Adrenal gland (tissue), 9 donors: ENCODE measurements at regions not wholly inside any gene's neighbourhood (a gene's known extent, or its start where the extent isn't known, plus 50 kb on each side); places are given as distances from the start of the nearest gene placed in this dataset.

Experiments used
- DNase-seq, 7 donors: peaks; one replicate each; pipeline ENCODE4 v3.0.0-alpha.2; 2019 to 2020
- H3K27ac ChIP-seq, 5 donors: fragments of 200-600 bp; sonication (generic) in 4 of 5; 1 replicate in 3 of 5; 2 replicates in 2 of 5; pipeline versions ENCODE4 v1.5.1 to v1.8.0; 2016 to 2020; ENCODE audit warnings: mild to moderate bottlenecking in 1 of 5
- H3K27me3 ChIP-seq: fragments of 200-600 bp; 2 replicates; pipeline ENCODE4 v1.8.0; 2021
- H3K36me3 ChIP-seq, 2 donors: fragments of 200-600 bp; replicated peaks in 1 of 2; 1 replicate in 1 of 2; 2 replicates in 1 of 2; pipeline versions ENCODE4 v1.5.1 to v1.8.0; 2018 to 2022
- H3K4me1 ChIP-seq, 2 donors: fragments of 200-600 bp; replicated peaks in 1 of 2; 1 replicate in 1 of 2; 2 replicates in 1 of 2; pipeline versions ENCODE4 v1.5.1 to v1.8.0; 2018 to 2021
- H3K4me3 ChIP-seq, 4 donors: fragments of 200-600 bp; sonication (generic) in 3 of 4; one replicate each; pipeline ENCODE4 v1.5.1; 2016 to 2018
- H3K9me3 ChIP-seq, 3 donors: fragments of 200-600 bp; sonication (generic) in 1 of 3; replicated peaks in 1 of 3; 1 replicate in 2 of 3; 2 replicates in 1 of 3; pipeline versions ENCODE4 v1.5.1 to v1.8.0; 2016 to 2021
- CTCF ChIP-seq, 6 experiments: fragments of 450-650 bp in 4 of 6; fragments of 200-600 bp in 2 of 6; sonication (generic) in 1 of 6; IDR thresholded peaks; 1 replicate in 5 of 6; 2 replicates in 1 of 6; pipeline versions ENCODE4 v1.5.1 to v1.8.0; 2016 to 2021; ENCODE audit warnings: antibody characterized with exemption in 6 of 6, mild to moderate bottlenecking in 2 of 6, moderate library complexity in 1 of 6
- POLR2A ChIP-seq, 2 donors: fragments of 450-650 bp; IDR thresholded peaks; one replicate each; pipeline ENCODE4 v1.6.1; 2017; ENCODE audit warnings: antibody characterized with exemption in 2 of 2, mild to moderate bottlenecking in 2 of 2, moderate library complexity in 1 of 2
- WGBS, 4 donors: extraction: QIAGEN DNeasy Blood & Tissue Kit in 2 of 4; methylation state at CpG; one replicate each; pipeline versions ENCODE4 v1.1.5 to v1.1.7; 2013 to 2017; 5-methylcytosine and 5-hydroxymethylcytosine counted together
- intact Hi-C, 2 donors: fragments of 100-400 bp; cut with DNase I; formaldehyde crosslinking; loops; one replicate each; pipeline versions ENCODE4 v1.14.1 to v1.15.0; 2022 to 2023
- donor health status: healthy with polysubstance abuse.
- donor health status: Bipolar disorder and iron deficiency.
- donor health status: DM: yes; HTN: yes; CAD: no.
- donor health status: DM: no; HTN: no; CAD: no.
- donor health status: DM: no; HTN: no; CAD: no.

- no peaks in the 10 kb centered on the region for H3K9me3 ChIP-seq
- intact Hi-C loops = no loop called here
- H3K27me3 ChIP-seq = no peaks in the 10 kb centered on the region
- no peak overlapping the region for H3K27ac ChIP-seq
- H3K36me3 ChIP-seq = no peaks in the 10 kb centered on the region
- no peak overlapping the region for H3K4me3 ChIP-seq
- H3K4me1 ChIP-seq = no peaks in the 10 kb centered on the region
- DNase-seq = no peak
- WGBS, 4 donors = 68 to 84% (median 74%) methylated on average over 1 of the region's 1 CpG
- TF ChIP-seq CTCF (IDR thresholded peaks at IDR 0.05) (no peak), POLR2A (IDR thresholded peaks at IDR 0.05) (no peak)
These were observed 170.0 kb upstream of the DTNBP1 start for GRCh38 chr6:15832841-15833240.

GRCh38 chr6:15829156-15829555, 166.3 kb upstream of the DTNBP1 start:
- TF ChIP-seq POLR2A (IDR thresholded peaks at IDR 0.05) (no peak), CTCF (IDR thresholded peaks at IDR 0.05) (no peak)
- Histone ChIP-seq H3K4me3 (no peak overlapping the region), H3K27me3 (no peaks in the 10 kb centered on the region), H3K4me1 (no peaks in the 10 kb centered on the region), H3K27ac (no peak overlapping the region), H3K9me3 (no peaks in the 10 kb centered on the region), H3K36me3 (no peaks in the 10 kb centered on the region)
- WGBS, 4 donors = 70 to 74% (median 72%) methylated on average over 4 of the region's 4 CpGs
- intact Hi-C loops = no loop called here
- DNase-seq = no peak

- Histone ChIP-seq H3K9me3 (no peaks in the 10 kb centered on the region), H3K27me3 (no peaks in the 10 kb centered on the region), H3K4me3 (no peak overlapping the region), H3K27ac (no peak overlapping the region), H3K36me3 (no peaks in the 10 kb centered on the region), H3K4me1 (no peaks in the 10 kb centered on the region)
- intact Hi-C loops = no loop called here
- 84 to 94% (median 92%) methylated on average over 8 of the region's 8 CpGs for WGBS, 4 donors
- DNase-seq = no peak
- TF ChIP-seq POLR2A (IDR thresholded peaks at IDR 0.05) = no peak
- TF ChIP-seq CTCF (IDR thresholded peaks at IDR 0.05) = no peak
These were observed 164.8 kb upstream of the DTNBP1 start for GRCh38 chr6:15827496-15828255.

GRCh38 chr6:15826814-15827318, 164.0 kb upstream of the DTNBP1 start:
- Histone ChIP-seq H3K4me3 (no peak overlapping the region), H3K36me3 (no peaks in the 10 kb centered on the region), H3K4me1 (no peaks in the 10 kb centered on the region), H3K27ac (no peak overlapping the region), H3K27me3 (no peaks in the 10 kb centered on the region), H3K9me3 (no peaks in the 10 kb centered on the region)
- no peak for TF ChIP-seq POLR2A (IDR thresholded peaks at IDR 0.05)
- TF ChIP-seq CTCF (IDR thresholded peaks at IDR 0.05) = no peak
- DNase-seq = no peak
- intact Hi-C loops = no loop called here
- 90 to 97% (median 94%) methylated on average over 5 of the region's 5 CpGs for WGBS, 4 donors
